ENCODE measurements at regions not wholly inside any gene's neighbourhood (a gene's known extent, or its start where the extent isn't known, plus 50 kb on each side); places are given as distances from the start of the nearest gene placed in this dataset.

GRCh38 chr12:107225635-107226034 is 132.3 kb upstream of the CRY1 start:
- no peak for DNase-seq (ENCODE audit: low read depth in 2 of 2)

- no peak for DNase-seq (ENCODE audit: low read depth in 2 of 2)
Measured at GRCh38 chr12:107226126-107226525, 132.8 kb upstream of the CRY1 start.

DNA sequence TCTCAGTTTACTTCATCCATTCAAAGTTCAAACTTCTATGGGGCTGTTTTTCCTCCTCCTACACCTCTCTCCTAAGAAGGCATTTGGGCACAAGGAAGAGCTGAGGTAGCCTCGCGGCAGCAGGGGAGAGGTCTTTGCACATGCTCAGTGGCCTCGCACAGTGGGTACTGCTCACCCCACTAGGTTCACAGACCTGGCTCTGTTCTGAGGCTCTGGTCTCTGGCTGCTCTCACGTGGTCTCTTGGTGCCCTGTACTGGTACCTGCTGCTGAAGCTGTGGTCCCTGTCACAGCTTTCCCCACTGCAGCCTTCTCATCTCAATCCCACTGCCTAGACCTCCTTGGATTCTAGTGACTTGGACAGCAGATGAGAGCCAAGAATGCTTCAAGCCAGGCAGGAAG is 134.7 kb upstream of the CRY1 start:
- no peak for DNase-seq (ENCODE audit: low read depth in 2 of 2)

- DNase-seq (ENCODE audit: low read depth in 2 of 2) = no peak
Measured at GRCh38 chr12:107229827-107230226, 136.5 kb upstream of the CRY1 start.

DNA sequence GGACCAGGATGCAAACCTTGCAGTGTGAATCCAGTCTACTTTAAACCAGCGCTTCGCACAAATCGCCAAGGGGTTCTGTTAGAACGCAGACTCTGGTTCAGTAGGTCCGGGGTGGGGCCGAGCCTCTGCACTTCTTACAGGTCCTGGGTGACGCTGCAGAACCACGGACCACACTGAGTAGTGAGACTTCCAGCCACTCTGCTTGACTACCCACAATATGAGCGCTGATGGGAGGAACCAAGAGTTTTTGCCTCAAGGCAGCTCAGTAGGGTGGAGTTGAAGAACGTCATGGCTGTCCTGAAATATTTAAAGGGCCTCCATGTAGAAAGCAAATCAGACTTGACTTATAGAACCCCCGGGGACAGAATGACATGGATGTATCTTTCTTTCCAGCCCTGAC is 138.0 kb upstream of the CRY1 start:
- no peak for DNase-seq (ENCODE audit: low read depth in 2 of 2)

DNA sequence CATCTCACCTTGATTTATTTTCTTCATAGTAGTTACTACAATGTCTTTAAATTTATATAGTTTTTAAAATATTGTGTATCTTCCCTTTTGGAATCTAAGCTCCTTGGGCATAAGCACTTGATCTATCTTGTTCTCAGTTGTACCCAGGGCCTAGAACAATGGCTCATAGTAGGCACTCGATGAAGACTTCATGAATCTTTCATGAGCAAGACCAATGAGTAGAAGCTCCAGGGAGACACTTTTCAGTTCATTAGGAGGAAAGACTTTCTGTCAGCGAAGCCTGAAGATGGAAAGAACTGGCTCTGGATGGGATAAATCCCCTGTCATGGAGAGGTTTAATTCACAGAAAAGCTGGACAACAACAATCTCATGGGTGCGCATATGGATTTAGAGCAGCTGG is 140.2 kb upstream of the CRY1 start:
- DNase-seq (ENCODE audit: low read depth in 2 of 2) = no peak

DNA sequence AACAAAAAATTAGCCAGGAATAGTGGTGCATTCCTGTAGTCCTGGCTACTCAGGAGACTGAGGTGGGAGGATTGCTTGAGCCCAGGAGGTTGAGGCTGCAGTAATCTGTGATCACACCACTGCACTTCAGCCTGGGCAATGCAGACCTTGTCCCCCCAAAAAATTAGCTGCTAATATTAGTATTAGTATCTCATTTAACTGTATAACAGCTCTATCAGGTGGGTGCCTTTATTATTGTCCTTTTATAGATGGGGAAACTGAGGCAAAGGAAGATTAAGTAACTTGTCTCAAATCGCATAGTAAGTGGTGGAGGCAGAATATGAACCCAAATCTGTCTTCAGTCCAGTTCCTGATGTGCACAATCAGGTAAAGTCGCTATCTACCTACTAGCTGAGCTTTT is 142.3 kb upstream of the CRY1 start:
- DNase-seq (ENCODE audit: low read depth in 2 of 2) = no peak

DNA sequence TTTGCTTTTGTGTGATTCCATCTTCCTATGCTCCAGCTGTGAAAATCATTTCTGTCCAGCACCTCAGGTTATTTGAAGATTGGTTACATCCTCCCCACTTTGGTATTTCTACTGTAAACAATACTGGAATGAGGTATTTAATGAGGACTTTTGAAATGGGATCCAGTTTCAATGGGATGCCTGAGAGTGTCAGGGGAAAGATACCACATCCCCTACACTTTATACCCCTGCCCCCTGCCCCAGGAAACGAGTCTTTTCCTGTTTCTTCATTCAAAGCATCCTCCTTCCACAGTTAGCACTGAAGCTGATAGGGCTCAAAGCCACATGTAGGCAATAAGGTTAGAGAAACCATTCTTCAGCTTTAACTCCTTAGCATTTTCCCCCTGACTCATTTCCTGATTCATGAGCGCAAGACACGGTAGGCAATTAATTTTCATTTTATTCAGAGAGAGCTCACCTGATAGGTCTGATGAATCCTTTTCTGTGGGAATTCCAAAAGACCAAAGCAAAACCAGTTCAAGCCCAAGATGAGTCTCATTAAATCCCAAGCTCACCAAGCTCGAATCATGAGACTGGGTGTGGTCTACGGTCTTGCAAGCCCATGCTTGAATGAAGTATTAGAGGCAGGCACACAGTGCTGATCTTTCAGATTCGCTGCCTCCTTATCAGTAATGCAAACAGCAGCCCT is 143.6 kb upstream of the CRY1 start:
- DNase-seq (ENCODE audit: low read depth in 2 of 2) = no peak

DNA sequence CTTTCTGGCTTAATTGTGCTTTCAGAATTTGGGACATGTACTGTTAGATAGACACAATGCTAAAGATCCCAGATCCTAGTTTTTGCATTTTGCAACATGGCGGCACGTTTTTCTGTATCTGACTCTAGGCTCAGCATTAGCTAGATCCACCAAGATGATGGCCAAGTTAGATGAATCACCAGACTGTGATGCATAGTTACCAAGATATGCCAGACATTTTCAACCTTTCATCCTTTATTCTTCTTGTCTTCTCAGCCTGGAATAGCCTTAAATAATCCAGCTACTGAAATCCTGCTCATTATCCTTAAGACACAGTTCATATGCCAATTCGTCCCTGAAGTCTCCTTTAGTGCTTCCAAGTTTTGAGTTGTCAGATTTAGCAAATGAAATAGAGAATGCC is 144.9 kb upstream of the CRY1 start:
- DNase-seq (ENCODE audit: low read depth in 2 of 2) = no peak

- DNase-seq (ENCODE audit: low read depth in 2 of 2) = no peak
Measured at GRCh38 chr12:107241411-107241810, 148.1 kb upstream of the CRY1 start.

DNA sequence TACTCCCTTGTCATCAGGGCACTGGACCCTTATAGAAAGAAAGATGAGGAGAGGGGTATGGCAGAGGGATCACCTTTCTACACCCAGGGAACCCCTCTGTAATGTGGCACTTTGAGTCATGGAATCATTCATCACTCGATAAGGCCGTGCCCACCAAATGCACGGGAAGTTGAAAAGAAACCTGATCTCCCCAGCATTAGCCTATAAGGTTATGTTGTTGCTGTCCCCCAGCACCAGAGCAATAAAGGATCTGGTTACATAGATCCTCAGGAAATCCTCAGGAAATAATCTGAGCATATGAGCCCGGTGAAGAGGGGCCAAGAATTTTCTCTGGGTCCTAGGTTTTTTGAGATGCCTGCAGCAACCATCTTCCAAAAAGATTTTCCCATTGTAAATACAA is 148.8 kb upstream of the CRY1 start:
- no peak for DNase-seq (ENCODE audit: low read depth in 2 of 2)

GRCh38 chr12:107243341-107243740 is 150.0 kb upstream of the CRY1 start:
- DNase-seq (ENCODE audit: low read depth in 2 of 2) = no peak

DNA sequence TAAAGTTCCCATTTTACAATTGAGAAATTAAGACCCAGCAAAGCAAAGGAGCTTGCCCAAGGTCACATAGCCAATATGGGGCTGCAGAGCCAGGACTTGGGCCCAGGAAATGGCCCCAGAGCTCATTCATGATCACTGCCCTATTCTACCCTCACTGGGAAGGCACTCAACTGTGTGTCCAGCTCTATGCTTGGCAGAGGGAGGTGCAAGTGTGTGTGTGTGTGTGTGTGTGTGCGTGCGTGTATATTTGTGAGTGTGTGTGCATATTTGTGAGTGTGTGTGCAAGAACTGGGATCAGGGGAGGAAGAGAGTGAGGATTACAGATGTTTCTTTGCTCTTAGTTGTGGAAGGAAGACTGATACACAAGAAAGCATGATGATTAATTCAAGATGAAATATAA is 151.2 kb upstream of the CRY1 start:
- no peak for DNase-seq (ENCODE audit: low read depth in 2 of 2)

- no peak for DNase-seq (ENCODE audit: low read depth in 2 of 2)
Measured at GRCh38 chr12:107247650-107248049, 154.3 kb upstream of the CRY1 start.

DNA sequence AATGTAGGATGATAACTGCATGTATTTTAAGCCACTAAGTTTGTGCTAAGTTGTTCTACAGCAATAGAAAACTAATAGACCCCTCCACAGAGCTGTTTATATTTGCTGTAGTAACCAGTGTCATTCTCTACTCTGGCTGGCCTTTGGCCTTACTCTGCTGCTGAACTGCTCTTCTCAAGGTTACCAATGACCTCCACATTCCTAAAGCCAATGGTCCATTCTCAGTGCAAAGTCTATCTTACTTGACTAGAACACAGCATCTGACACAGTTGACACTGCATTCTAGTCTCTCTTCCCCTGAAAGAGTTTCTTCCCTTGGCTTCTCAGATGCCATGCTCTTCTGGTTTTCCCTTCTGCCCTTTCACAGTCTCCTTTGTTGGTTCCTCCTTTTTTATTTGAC is 154.8 kb upstream of the CRY1 start:
- DNase-seq (ENCODE audit: low read depth in 2 of 2) = no peak

- no peak for DNase-seq (ENCODE audit: low read depth in 2 of 2)
Measured at GRCh38 chr12:107251288-107251687, 157.9 kb upstream of the CRY1 start.

- no peak for DNase-seq (ENCODE audit: low read depth in 2 of 2)
Measured at GRCh38 chr12:107253361-107253760, 160.0 kb upstream of the CRY1 start.

DNA sequence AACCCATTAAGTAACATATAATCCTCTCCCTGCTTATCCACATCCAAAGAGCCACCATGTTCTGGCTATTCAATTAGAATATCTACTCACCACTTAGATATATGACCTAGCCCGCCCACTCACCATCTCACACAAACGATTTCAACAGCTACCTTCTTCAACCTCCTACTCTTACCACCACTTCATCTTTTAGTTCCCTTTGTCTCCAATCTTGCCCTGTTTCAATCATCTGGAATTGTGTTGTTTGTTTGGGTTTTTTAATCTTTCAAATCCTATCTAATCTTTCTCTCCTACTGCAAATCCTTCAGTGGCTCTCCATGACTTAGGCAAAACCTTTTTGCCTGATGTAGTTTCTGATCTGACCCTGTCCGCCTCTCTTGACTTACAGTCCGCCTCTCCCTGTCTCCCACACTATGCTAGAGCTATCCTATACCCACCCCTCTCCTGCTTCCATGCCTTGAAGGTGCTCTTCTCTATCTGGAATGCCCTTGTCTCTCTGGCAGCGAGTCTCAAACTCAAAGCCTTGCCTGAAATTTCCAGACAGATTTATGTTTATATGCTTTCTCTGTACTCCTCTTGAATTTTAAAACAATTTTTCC is 161.0 kb upstream of the CRY1 start:
- no peak for DNase-seq (ENCODE audit: low read depth in 2 of 2)

DNA sequence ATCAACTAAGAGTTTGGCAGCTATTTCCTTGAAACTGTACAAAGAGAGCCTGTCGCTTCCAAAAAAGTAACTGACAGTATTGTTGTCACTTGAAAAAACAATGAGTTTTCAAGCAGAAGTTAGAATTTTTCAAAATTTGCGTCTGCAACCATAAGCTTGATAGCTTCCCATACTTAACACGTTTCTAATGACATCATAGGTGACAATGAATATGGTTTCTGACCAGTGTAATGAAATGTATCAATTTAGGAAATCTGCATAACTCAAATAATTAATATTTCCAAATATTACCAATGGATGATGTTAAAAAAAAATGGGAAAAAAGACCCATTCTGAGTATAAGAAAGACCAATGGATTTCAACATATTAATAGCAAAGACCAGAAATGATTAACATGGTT is 165.4 kb upstream of the CRY1 start:
- no peak for DNase-seq (ENCODE audit: low read depth in 2 of 2)

DNA sequence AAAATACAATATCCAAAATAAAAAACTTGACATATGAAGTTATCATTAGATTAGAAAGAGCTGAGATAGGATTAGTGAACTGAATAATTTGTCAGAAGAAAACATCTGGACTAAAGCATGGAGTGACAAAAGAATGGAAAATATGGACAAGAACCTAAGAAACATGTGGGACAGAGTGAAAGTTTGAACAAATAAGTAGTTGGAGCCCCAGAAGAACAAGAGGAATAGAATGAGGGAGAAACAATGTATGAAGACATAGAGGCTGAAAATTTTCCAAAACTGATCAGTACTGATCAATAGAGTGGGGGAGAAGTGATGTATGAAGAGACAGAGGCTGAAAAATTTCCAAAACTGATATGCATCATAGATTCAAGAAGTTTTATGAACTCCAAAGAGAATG is 170.6 kb upstream of the CRY1 start:
- no peak for DNase-seq (ENCODE audit: low read depth in 2 of 2)

DNA sequence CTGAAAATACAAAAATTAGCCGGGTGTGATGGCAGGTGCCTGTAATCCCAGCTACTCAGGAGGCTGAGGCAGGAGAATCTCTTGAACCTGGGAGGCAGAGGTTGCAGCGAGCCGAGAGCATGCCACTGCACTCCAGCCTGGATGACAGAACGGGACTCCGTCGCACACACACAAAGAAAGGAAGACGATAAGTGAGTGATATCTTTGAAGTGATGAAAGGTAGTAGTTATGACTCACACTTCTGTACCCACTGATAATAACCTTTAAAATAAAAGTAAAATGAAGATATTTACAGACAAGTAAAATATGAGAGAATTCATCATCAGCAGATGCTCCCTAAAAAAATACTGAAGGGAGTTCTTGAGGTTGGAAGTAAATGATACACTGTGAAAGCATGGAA is 171.3 kb upstream of the CRY1 start:
- no peak for DNase-seq (ENCODE audit: low read depth in 2 of 2)

GRCh38 chr12:107267604-107268003 is 174.3 kb upstream of the CRY1 start:
- DNase-seq (ENCODE audit: low read depth in 2 of 2) = no peak

- DNase-seq (ENCODE audit: low read depth in 2 of 2) = no peak
Measured at GRCh38 chr12:107271523-107271922, 178.2 kb upstream of the CRY1 start.

GRCh38 chr12:107275530-107275929 is 182.2 kb upstream of the CRY1 start:
- DNase-seq (ENCODE audit: low read depth in 2 of 2) = no peak
